Heart left ventricle (tissue), 13 donors: ENCODE measurements at regions not wholly inside any gene's neighbourhood (a gene's known extent, or its start where the extent isn't known, plus 50 kb on each side); places are given as distances from the start of the nearest gene placed in this dataset.

Experiments
- CTCF ChIP-seq, 12 donors: fragments of 200-600 bp; sonication (generic) in 4 of 12; IDR thresholded peaks; one replicate each; pipeline versions ENCODE4 v1.5.0 to v1.8.0; 2018 to 2022; ENCODE audit warnings: antibody characterized with exemption in 12 of 12, mild to moderate bottlenecking in 5 of 12
- POLR2A ChIP-seq, 2 donors: fragments of 450-650 bp; IDR thresholded peaks; one replicate each; pipeline ENCODE4 v1.6.1; 2017; ENCODE audit warnings: antibody characterized with exemption in 2 of 2, mild to moderate bottlenecking in 2 of 2, moderate library complexity in 2 of 2
- donor health status: ischemic (EF 13 %, LVEDD 7.1; RV severe dilation, severe dysfunction).
- donor health status: DM: no; HTN: yes; CAD: no.
- donor health status: DM: no; HTN: no; CAD: no.
- donor health status: ischemic (EF 25% LVEDD 6.9; RV normal size, moderate dysfunction).
- donor health status: ischemic (EF 25% LVEDD 5.7; RV mildly dilated, moderate dysfunction).
- donor health status: ischemic (EF 35%, LVEDD 5.7; RV mildly dilated, moderate dysfunction).
- donor health status: nonischemic (EF 11% LVEDD 7.7; RV severe dilation, severe dysfunction).
- donor health status: DM: yes; HTN: yes; CAD: no.
- donor health status: PGD.
- donor health status: ischemic (EF 29% LVEDD 5.4; RV normal size, mild dysfunction).
- donor health status: nonischemic (EF 23%, LVEDD 6.1; RV moderate dilation, normal function).

GRCh38 chr2:237189799-237190198 lies 104.1 kb downstream of the COPS8 start:
- no peak for TF ChIP-seq CTCF (IDR thresholded peaks at IDR 0.05)
- no peak for TF ChIP-seq POLR2A (IDR thresholded peaks at IDR 0.05)
